GM21423 (cell line): ENCODE measurements at regions not wholly inside any gene's neighbourhood (a gene's known extent, or its start where the extent isn't known, plus 50 kb on each side); places are given as distances from the start of the nearest gene placed in this dataset.
"Not testable (repeated sequence)": the region's sequence is repeated elsewhere in the genome, so short reads cannot be mapped to it uniquely, and the experiment has no call there.

ENCODE experiments used
- ATAC-seq: cut with Tn5 transposase; IDR thresholded peaks from one replicate; pipeline ENCODE4 v1.9.1; 2021; ENCODE audit warnings: mild to moderate bottlenecking, moderate library complexity; ENCODE audit not compliant: unreplicated experiment

- ATAC-seq = no peak
These were observed 316.5 kb downstream of the MEX3B start for GRCh38 chr15:81729340-81729739.

GRCh38 chr15:81728726-81729125, 317.1 kb downstream of the MEX3B start:
- no peak for ATAC-seq

- no peak for ATAC-seq
These were observed 320.2 kb downstream of the MEX3B start for GRCh38 chr15:81725590-81725989.

DNA sequence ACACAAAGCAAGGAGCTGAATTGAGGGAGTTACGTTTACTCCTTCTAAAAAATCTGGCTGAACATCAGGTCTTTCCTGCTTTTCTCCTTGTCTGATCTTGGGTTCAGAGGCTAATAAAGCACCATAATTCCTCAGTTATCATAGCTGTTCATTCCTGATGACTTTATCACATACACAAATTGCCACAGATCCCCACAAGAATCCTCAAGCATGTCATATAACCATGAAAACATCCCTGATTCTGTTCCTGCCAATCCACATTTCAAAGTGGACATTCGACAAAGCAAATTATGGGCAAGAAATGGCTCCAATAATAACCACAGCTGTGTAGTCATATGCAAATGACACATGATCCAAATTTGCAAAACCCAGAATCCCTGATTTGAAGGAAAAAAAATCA, 321.3 kb downstream of the MEX3B start:
- no peak for ATAC-seq

DNA sequence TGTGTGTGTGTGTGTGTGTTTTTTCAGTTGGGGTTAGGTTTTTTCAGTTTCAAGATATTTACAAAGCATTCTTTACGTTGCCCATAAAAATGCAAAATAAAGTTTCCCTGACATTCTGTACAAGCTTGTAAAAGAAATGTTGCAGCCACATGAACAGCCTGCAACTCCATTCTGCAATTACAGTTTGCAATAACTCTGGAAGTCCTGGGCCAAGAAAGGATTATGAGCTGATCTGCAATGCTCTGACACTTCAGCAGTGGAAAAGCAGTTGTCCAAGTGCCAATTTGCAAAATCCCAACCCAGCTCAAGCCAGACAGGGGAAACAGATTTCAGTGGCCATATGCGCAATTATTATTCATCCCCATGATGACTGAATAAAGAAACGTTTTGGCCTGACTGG, 322.1 kb downstream of the MEX3B start:
- ATAC-seq = no peak

GRCh38 chr15:81723113-81723651, 322.6 kb downstream of the MEX3B start:
- ATAC-seq = no peak

GRCh38 chr15:81716468-81716867, 329.4 kb downstream of the MEX3B start:
- not testable (repeated sequence) for ATAC-seq

DNA sequence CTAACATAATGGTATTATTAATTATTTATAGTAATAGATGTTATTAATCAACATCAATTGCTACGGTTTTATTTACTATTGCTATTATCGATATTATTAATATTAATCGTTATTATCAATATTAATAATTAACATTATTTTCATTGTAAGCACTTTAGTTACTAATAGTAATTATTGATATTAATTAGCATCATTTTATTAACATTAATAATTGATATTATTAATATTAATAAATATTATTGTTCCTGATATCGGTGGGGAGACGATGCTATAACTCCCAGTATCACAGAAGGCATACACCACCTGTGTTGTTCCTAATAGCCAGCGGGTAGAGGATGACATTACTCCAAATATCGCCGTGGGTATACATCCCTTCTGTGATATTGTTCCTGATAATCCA, 335.5 kb downstream of the MEX3B start:
- no peak for ATAC-seq

DNA sequence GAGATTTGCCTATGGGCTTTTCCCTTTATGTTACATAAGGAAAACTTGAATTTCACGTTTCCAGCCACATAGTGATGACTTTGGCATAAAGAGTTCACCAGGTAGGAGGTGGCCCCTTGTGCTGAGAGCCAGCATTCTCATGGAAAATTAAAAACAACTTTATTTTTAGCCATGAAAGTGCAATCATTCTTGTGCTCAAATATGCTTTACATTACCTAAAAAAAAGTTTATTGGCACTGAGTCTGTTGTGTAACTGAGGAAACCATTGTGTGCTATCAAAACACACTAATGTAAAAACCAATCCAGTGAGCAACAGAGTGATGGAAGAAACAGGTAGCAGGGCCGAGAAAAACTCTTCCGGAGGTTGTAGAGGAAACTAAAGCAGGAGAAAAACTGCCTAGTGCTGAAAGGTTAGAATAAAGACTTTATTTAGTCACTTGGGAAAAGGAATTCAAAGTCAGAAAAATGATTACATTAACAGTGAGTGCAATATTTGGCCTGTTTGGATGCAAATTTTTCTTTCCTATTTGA, 332.9 kb upstream of the TMC3 start:
- ATAC-seq = not testable (repeated sequence)

- not testable (repeated sequence) for ATAC-seq
These were observed 331.7 kb upstream of the TMC3 start for GRCh38 chr15:81705727-81706126.

DNA sequence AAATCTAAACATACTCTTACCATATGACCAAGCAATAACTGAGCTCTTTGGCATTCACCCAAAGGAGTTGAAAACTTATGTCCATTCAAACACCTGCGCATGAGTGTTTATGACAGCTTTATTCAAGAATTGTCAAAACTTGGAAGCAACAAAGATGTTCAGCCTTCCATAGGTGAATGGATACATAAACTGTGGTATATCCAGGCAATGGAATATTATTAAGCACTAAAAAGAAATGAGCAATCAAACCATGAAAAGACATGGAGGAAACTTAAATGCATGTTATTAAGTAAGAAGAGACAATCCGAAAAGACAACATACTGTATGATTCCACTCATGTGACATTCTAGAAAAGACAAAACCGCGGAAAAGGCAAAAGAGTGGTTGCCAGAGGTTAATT, 312.0 kb upstream of the TMC3 start:
- no peak for ATAC-seq

- ATAC-seq = no peak
These were observed 311.2 kb upstream of the TMC3 start for GRCh38 chr15:81685237-81685636.

DNA sequence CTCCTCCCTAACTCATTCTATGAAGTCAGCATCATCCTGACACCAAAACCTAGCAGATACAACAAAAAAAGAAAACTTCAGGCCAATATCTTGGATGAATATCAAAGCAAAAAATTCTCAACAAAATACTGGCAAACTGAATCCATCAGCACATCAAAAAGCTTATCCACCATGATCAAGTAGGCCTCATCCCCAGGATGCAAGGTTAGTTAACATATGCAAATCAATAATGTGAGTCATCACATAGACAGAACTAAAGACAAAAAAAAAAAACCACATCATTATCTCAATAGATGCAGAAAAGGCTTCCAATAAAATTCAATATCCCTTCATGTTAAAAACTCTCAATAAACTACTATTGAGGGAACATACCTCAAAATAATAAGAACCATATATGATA, 306.8 kb upstream of the TMC3 start:
- no peak for ATAC-seq

GRCh38 chr15:81666839-81667238, 292.8 kb upstream of the TMC3 start:
- ATAC-seq = no peak

GRCh38 chr15:81660976-81661375, 287.0 kb upstream of the TMC3 start:
- no peak for ATAC-seq

DNA sequence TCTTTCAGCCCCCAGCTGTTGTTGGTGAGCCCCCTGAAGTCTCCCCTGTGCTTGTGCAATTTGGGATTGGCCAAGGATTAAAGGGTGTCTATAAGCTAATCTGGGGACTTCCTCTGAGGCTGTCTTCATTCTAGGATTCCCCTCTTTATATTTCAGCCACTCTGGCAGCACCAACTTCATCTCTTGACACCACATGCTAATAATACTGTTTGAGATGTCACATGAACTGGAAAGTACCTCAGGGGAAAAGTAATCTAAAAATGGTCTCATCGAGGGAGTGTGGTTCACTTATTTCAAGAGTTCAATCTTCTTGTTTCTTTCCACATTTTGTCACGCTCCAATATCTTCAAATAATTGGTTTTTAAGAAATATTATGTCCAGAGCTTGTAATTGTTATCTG, 279.2 kb upstream of the TMC3 start:
- ATAC-seq = no peak

DNA sequence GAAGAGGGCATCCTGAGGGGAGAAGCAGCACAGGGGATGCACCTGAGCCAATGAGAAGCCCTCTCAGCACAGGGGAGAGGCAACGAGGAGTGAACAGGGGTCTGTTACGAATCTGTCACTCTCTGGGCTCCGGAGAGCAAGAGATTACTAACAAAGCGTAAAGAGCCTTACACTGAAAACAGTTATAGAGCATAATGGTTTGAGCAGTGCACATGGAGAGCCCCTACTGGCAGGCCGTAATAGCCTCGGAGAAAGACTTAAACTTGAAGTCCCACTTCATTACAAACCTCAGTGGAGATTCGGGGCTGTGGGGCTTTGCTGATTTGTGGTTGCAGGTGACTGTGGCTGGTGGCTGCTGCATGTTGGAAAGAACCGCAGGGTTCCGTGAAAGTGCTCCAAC, 271.5 kb upstream of the TMC3 start:
- no peak for ATAC-seq

DNA sequence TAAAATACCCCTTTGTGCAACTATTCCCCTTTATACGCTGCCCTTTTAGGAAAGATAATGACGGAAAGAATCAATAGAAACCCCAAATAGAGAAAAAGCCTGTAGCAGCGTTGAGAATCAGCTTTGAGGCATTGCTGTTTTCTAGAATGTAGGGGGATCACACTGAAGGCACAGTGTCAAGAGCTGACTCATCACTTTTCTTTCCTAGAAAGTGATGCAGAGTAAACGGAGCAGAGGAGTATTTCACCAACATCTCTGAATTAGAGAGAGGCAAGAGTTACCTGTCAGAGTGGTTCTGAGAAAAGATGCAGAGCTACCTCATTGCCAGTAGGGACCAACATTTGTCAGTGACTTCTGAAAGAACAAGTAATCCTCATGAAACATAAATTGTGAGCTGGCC, 269.8 kb upstream of the TMC3 start:
- ATAC-seq = no peak

DNA sequence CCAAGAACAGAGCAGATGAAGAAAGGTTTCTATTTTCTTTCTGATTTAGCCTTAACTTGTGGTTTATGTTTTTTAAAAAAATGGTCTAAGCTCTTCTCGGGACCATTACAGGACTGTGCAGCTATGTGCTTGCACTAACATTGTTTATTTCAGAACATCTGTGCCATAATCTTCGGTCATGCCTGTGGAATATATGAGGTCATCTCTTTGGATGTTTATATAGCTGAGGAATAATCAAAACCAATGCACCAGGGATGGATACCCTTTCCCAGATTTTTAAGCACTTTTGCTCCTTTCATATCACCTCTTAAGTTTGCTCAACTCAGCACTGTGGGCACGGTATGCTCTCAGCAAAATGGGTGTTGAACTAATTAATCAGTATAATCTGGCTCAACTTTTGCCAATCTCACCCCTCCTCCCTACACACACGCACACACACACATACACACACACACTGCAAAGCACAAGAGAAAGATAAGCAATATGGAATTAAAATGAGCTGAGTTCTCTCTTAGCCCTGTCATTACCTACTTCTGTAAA, 268.5 kb upstream of the TMC3 start:
- no peak for ATAC-seq

- not testable (repeated sequence) for ATAC-seq
These were observed 262.1 kb upstream of the TMC3 start for GRCh38 chr15:81636064-81636463.

DNA sequence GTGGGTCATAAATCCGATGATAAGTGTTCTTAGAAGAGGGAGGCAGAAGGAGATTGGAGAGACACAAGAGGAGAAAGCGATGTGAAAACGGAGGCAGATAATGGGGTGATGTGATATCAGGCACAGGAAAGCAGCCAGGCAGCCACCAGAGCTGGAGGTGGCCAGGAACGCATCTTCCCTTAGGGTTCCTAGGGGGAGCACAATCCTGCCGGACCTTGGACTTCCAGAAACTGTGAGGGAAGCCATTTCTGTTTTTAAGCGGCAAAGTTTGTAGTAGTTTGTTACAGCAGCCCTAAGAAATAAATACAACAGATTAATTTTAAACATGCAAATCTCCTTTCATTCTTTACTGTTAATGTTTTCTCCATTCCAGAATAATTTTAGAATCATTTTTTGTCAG, 259.9 kb upstream of the TMC3 start:
- no peak for ATAC-seq

DNA sequence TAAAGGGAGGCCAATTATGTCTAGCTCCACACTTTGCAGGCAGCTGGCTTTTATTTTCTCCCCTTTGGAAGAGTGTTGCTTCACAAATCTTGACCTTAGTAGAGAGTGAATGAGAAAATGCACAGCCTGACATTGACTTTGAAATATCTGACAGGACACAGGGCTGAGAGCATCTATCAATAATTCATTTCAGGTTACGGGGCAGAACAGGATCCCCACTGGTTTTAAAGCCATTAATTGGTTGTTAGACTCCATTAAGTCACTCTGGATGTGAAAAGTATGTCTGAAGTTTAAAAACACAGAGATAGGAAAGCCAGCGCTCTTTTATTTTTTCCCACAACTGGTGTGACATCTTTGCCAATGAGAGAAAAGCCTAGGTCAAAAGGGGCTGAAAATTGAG, 251.9 kb upstream of the TMC3 start:
- ATAC-seq = no peak

GRCh38 chr15:81619002-81619401, 245.0 kb upstream of the TMC3 start:
- no peak for ATAC-seq
